GM18907 (cell line): ENCODE measurements at regions not wholly inside any gene's neighbourhood (a gene's known extent, or its start where the extent isn't known, plus 50 kb on each side); places are given as distances from the start of the nearest gene placed in this dataset.

Experiments used
- ATAC-seq: cut with Tn5 transposase; IDR thresholded peaks from one replicate; pipeline ENCODE4 v1.9.1; 2021; ENCODE audit warnings: mild to moderate bottlenecking, moderate library complexity; ENCODE audit not compliant: unreplicated experiment

GRCh38 chr13:90770334-90770733, 577.2 kb upstream of the MIR17HG start:
- no peak for ATAC-seq

- ATAC-seq: no peak
Measured at GRCh38 chr13:90773681-90774080, 573.8 kb upstream of the MIR17HG start.

- ATAC-seq: no peak
Measured at GRCh38 chr13:90776051-90776748, 571.3 kb upstream of the MIR17HG start.

- no peak for ATAC-seq
Measured at GRCh38 chr13:90783273-90783672, 564.2 kb upstream of the MIR17HG start.

- ATAC-seq: no peak
Measured at GRCh38 chr13:90787007-90787406, 560.5 kb upstream of the MIR17HG start.

GRCh38 chr13:90792335-90792734, 555.2 kb upstream of the MIR17HG start:
- ATAC-seq: no peak

- no peak for ATAC-seq
Measured at GRCh38 chr13:90793261-90793820, 554.1 kb upstream of the MIR17HG start.

- ATAC-seq: no peak
Measured at GRCh38 chr13:90796474-90796873, 551.0 kb upstream of the MIR17HG start.

- ATAC-seq: no peak
Measured at GRCh38 chr13:90797335-90797734, 550.2 kb upstream of the MIR17HG start.

- no peak for ATAC-seq
Measured at GRCh38 chr13:90798381-90798780, 549.1 kb upstream of the MIR17HG start.

- ATAC-seq: no peak
Measured at GRCh38 chr13:90800082-90800746, 547.3 kb upstream of the MIR17HG start.

- no peak for ATAC-seq
Measured at GRCh38 chr13:90801621-90802020, 545.9 kb upstream of the MIR17HG start.

GRCh38 chr13:90803210-90803609, 544.3 kb upstream of the MIR17HG start:
- no peak for ATAC-seq

- ATAC-seq: no peak
Measured at GRCh38 chr13:90806016-90806615, 541.4 kb upstream of the MIR17HG start.

GRCh38 chr13:90806892-90807291, 540.6 kb upstream of the MIR17HG start:
- ATAC-seq: no peak

- ATAC-seq: no peak
Measured at GRCh38 chr13:90808838-90809237, 538.6 kb upstream of the MIR17HG start.

- no peak for ATAC-seq
Measured at GRCh38 chr13:90824032-90824431, 523.5 kb upstream of the MIR17HG start.

- no peak for ATAC-seq
Measured at GRCh38 chr13:90826688-90827087, 520.8 kb upstream of the MIR17HG start.

GRCh38 chr13:90830782-90831181, 516.7 kb upstream of the MIR17HG start:
- no peak for ATAC-seq

- ATAC-seq: no peak
Measured at GRCh38 chr13:90833951-90834350, 513.5 kb upstream of the MIR17HG start.

- ATAC-seq: no peak
Measured at GRCh38 chr13:90834700-90835099, 512.8 kb upstream of the MIR17HG start.

- ATAC-seq: no peak
Measured at GRCh38 chr13:90835826-90836225, 511.7 kb upstream of the MIR17HG start.
